H1 (cell line): ENCODE measurements at regions not wholly inside any gene's neighbourhood (a gene's known extent, or its start where the extent isn't known, plus 50 kb on each side); places are given as distances from the start of the nearest gene placed in this dataset.

Experiments
- CTCF ChIA-PET: fragments of 300-600 bp; sonication (Branson Sonifier 250); formaldehyde crosslinking; loops from one replicate; lab custom pipeline; 2021; ENCODE audit not compliant: partially characterized antibody; lab: Charles Lee
- POLR2A ChIA-PET: fragments of 300-600 bp; sonication (Branson Sonifier 250); formaldehyde crosslinking; loops from one replicate; lab custom pipeline; 2021; ENCODE audit warnings: inconsistent platforms; ENCODE audit not compliant: partially characterized antibody; lab: Charles Lee
- DNase-seq, 2 experiments: peaks; one replicate each; pipeline versions ENCODE4 v3.0.0 to v3.0.0-alpha.2; 2010 to 2022; ENCODE audit warnings: low spot score in 2 of 2, low read depth in 1 of 2, mixed read lengths in 1 of 2
- FAIRE-seq: peaks from 2 replicates; lab custom pipeline; 2011; peaks lifted over from hg19 to GRCh38; lab: Jason Lieb, UNC
- H2AFZ ChIP-seq: 2 replicates; pipeline ENCODE4 v1.8.1; 2012; ENCODE audit warnings: low read length, inconsistent platforms
- H2AK5ac ChIP-seq: 2 replicates; pipeline ENCODE4 v1.6.1; 2013; ENCODE audit warnings: low read depth, low read length
- H2BK120ac ChIP-seq: replicated peaks from 2 replicates; pipeline ENCODE3; 2013; ENCODE audit warnings: low read depth, low read length, inconsistent platforms
- H2BK12ac ChIP-seq: 2 replicates; pipeline ENCODE4 v1.6.1; 2013; ENCODE audit warnings: low read depth, low read length
- H2BK15ac ChIP-seq: 2 replicates; pipeline ENCODE4 v1.6.1; 2013; ENCODE audit warnings: low read length
- H2BK20ac ChIP-seq: 2 replicates; pipeline ENCODE4 v1.6.1; 2013; ENCODE audit warnings: low read length
- H2BK5ac ChIP-seq: 2 replicates; pipeline ENCODE4 v1.6.1; 2013; ENCODE audit warnings: low read depth, low read length
- H3K14ac ChIP-seq: 2 replicates; pipeline ENCODE4 v1.6.1; 2013; ENCODE audit warnings: inconsistent platforms; ENCODE audit not compliant: insufficient read length
- H3K18ac ChIP-seq: 2 replicates; pipeline ENCODE4 v1.6.1; 2013; ENCODE audit warnings: low read length; ENCODE audit errors: extremely low read depth
- H3K23ac ChIP-seq: 2 replicates; pipeline ENCODE4 v1.6.1; 2013; ENCODE audit warnings: inconsistent platforms; ENCODE audit not compliant: insufficient read length
- H3K23me2 ChIP-seq: 2 replicates; pipeline ENCODE4 v1.6.1; 2013; ENCODE audit warnings: low read depth, low read length
- H3K27ac ChIP-seq: 2 replicates; pipeline ENCODE4 v1.6.1; 2011; ENCODE audit warnings: low read depth, low read length, inconsistent platforms
- H3K27me3 ChIP-seq, 4 experiments: replicated peaks in 1 of 4; 1 replicate in 1 of 4; 2 replicates in 3 of 4; pipeline versions ENCODE4 v1.6.1 to v1.8.1; 2011 to 2013; ENCODE audit warnings: low read length in 3 of 4, mild to moderate bottlenecking in 3 of 4, inconsistent platforms in 2 of 4, mixed read lengths in 2 of 4, moderate library complexity in 1 of 4; ENCODE audit not compliant: control insufficient read depth in 3 of 4, insufficient read depth in 3 of 4; ENCODE audit errors: extremely low read depth in 1 of 4
- H3K36me3 ChIP-seq, 4 experiments: 2 replicates each; pipeline versions ENCODE4 v1.6.1 to v1.8.1; 2011 to 2013; ENCODE audit warnings: mild to moderate bottlenecking in 4 of 4, low read length in 3 of 4, moderate library complexity in 2 of 4, control low read depth in 1 of 4, inconsistent platforms in 1 of 4; ENCODE audit not compliant: insufficient read depth in 4 of 4, control insufficient read depth in 2 of 4
- H3K4ac ChIP-seq: replicated peaks from 2 replicates; pipeline ENCODE3; 2013; ENCODE audit warnings: low read length, low read depth, mixed read lengths, inconsistent platforms; ENCODE audit not compliant: insufficient read length
- H3K4me1 ChIP-seq, 4 experiments: replicated peaks in 1 of 4; 1 replicate in 1 of 4; 2 replicates in 3 of 4; pipeline versions ENCODE4 v1.6.1 to v1.8.1; 2011 to 2013; ENCODE audit warnings: low read length in 3 of 4, inconsistent platforms in 2 of 4, mixed read lengths in 1 of 4; ENCODE audit not compliant: insufficient read depth in 4 of 4, control insufficient read depth in 3 of 4
- H3K4me2 ChIP-seq, 2 experiments: 2 replicates each; pipeline versions ENCODE4 v1.6.1 to v1.8.1; 2011 to 2013; ENCODE audit warnings: low read depth in 2 of 2, low read length in 2 of 2, control low read depth in 1 of 2, inconsistent platforms in 1 of 2, mild to moderate bottlenecking in 1 of 2; ENCODE audit not compliant: insufficient read depth in 1 of 2
- H3K4me3 ChIP-seq, 4 experiments: fragments of 200-600, 300-600 bp in 1 of 4; sonication (generic), shearing (Covaris generic), sonication (Bioruptor Twin) in 1 of 4; 2 replicates each; pipeline versions ENCODE4 v1.5.1 to v1.8.1; 2011 to 2016; ENCODE audit warnings: low read length in 4 of 4, low read depth in 3 of 4, control low read depth in 2 of 4, inconsistent platforms in 2 of 4, mild to moderate bottlenecking in 2 of 4, mixed read lengths in 1 of 4, moderate library complexity in 1 of 4; ENCODE audit not compliant: insufficient read depth in 2 of 4; ENCODE audit errors: extremely low read depth in 1 of 4
- H3K56ac ChIP-seq: replicated peaks from 2 replicates; pipeline ENCODE3; 2013; ENCODE audit warnings: low read depth, mild to moderate bottlenecking, mixed read lengths, low read length, inconsistent platforms; ENCODE audit not compliant: insufficient read length
- H3K79me1 ChIP-seq: 2 replicates; pipeline ENCODE4 v1.6.1; 2013; ENCODE audit warnings: low read depth, low read length, control low read depth
- H3K79me2 ChIP-seq, 2 experiments: 2 replicates each; pipeline versions ENCODE4 v1.6.1 to v1.8.1; 2012 to 2013; ENCODE audit warnings: low read length in 2 of 2, mild to moderate bottlenecking in 2 of 2, inconsistent platforms in 1 of 2; ENCODE audit not compliant: insufficient read depth in 2 of 2, control insufficient read depth in 1 of 2
- H3K9ac ChIP-seq, 4 experiments: replicated peaks in 1 of 4; 1 replicate in 1 of 4; 2 replicates in 3 of 4; pipeline versions ENCODE4 v1.6.1 to v1.8.1; 2011 to 2013; ENCODE audit warnings: low read depth in 3 of 4, low read length in 3 of 4, control low read depth in 2 of 4, mild to moderate bottlenecking in 2 of 4, moderate library complexity in 2 of 4, inconsistent platforms in 1 of 4; ENCODE audit errors: extremely low read depth in 1 of 4
- H3K9me3 ChIP-seq, 2 experiments: 2 replicates each; pipeline versions ENCODE4 v1.6.1 to v1.8.1; 2012 to 2013; ENCODE audit warnings: mild to moderate bottlenecking in 2 of 2, moderate library complexity in 2 of 2, control low read depth in 1 of 2, inconsistent platforms in 1 of 2, low read depth in 1 of 2, low read length in 1 of 2, mixed read lengths in 1 of 2; ENCODE audit not compliant: insufficient read depth in 2 of 2
- H4K20me1 ChIP-seq, 2 experiments: replicated peaks in 1 of 2; 2 replicates each; pipeline versions ENCODE3 to v1.8.1; 2011 to 2013; ENCODE audit warnings: inconsistent platforms in 2 of 2, low read length in 2 of 2, mild to moderate bottlenecking in 1 of 2; ENCODE audit not compliant: insufficient read depth in 2 of 2, control insufficient read depth in 1 of 2
- H4K5ac ChIP-seq: 2 replicates; pipeline ENCODE4 v1.6.1; 2013; ENCODE audit warnings: low read length, low read depth, mixed read lengths, inconsistent platforms; ENCODE audit not compliant: insufficient read length
- H4K8ac ChIP-seq: 2 replicates; pipeline ENCODE4 v1.8.0; 2013; ENCODE audit warnings: mild to moderate bottlenecking, moderate library complexity, low read length, inconsistent platforms; ENCODE audit not compliant: insufficient read depth; ENCODE audit errors: extremely low read depth
- H4K91ac ChIP-seq: replicated peaks from 2 replicates; pipeline ENCODE3; 2013; ENCODE audit warnings: low read length, mixed read lengths, inconsistent platforms; ENCODE audit not compliant: insufficient read length
- ATF2 ChIP-seq: IDR thresholded peaks from 2 replicates; pipeline ENCODE4 v1.6.1; 2012; ENCODE audit warnings: low read length, inconsistent platforms
- CEBPB ChIP-seq: IDR thresholded peaks from 2 replicates; pipeline ENCODE4 v1.6.1; 2012; ENCODE audit warnings: low read depth, low read length
- CHD2 ChIP-seq: IDR thresholded peaks from 2 replicates; pipeline ENCODE4 v1.6.1; 2012; ENCODE audit warnings: low read length, improper control_type of control experiment
- GABPA ChIP-seq: IDR thresholded peaks from 2 replicates; pipeline ENCODE4 v1.6.1; 2011; ENCODE audit warnings: mild to moderate bottlenecking, low read length, moderate library complexity, borderline replicate concordance; ENCODE audit not compliant: insufficient read depth
- JUN ChIP-seq: IDR thresholded peaks from 2 replicates; pipeline ENCODE4 v1.6.1; 2011; ENCODE audit warnings: low read depth, mild to moderate bottlenecking, improper control_type of control experiment, low read length
- NANOG ChIP-seq: IDR thresholded peaks from 2 replicates; pipeline ENCODE4 v1.6.1; 2011; ENCODE audit warnings: low read length, low read depth, mild to moderate bottlenecking, inconsistent platforms; ENCODE audit not compliant: insufficient read depth, poor library complexity, severe bottlenecking
- POU5F1 ChIP-seq: IDR thresholded peaks from 2 replicates; pipeline ENCODE4 v1.6.1; 2011; ENCODE audit warnings: low read depth, mild to moderate bottlenecking, low read length, moderate library complexity
- RFX5 ChIP-seq: IDR thresholded peaks from 2 replicates; pipeline ENCODE4 v1.6.1; 2011; ENCODE audit warnings: low read depth, low read length, improper control_type of control experiment, borderline replicate concordance
- RNF2 ChIP-seq: fragments of 200-900, 300-1000 bp; sonication (generic); IDR thresholded peaks from 2 replicates; pipeline ENCODE4 v1.7.1; 2016; ENCODE audit warnings: borderline replicate concordance, low read depth, mild to moderate bottlenecking, antibody characterized with exemption, low read length; ENCODE audit not compliant: poor library complexity, severe bottlenecking; ENCODE audit errors: missing control alignments
- SIRT6 ChIP-seq: IDR thresholded peaks from one replicate; pipeline ENCODE4 v1.7.1; 2012; ENCODE audit warnings: low read length, inconsistent platforms
- TAF1 ChIP-seq: IDR thresholded peaks from 2 replicates; pipeline ENCODE4 v1.6.1; 2011; ENCODE audit warnings: mild to moderate bottlenecking, low read depth, low read length
- TBP ChIP-seq: IDR thresholded peaks from 2 replicates; pipeline ENCODE4 v1.6.1; 2011; ENCODE audit warnings: low read depth, low read length, improper control_type of control experiment
- WGBS, 2 experiments: shearing (Covaris generic) in 1 of 2; methylation state at CpG; one replicate each; pipeline versions ENCODE4 v1.1.6 to v1.1.7; 2013 to 2015; ENCODE audit warnings: low lambda C conversion rate in 2 of 2, mixed read lengths in 2 of 2, inconsistent platforms in 1 of 2, low coverage in 1 of 2, missing lambda C conversion rate in 1 of 2; ENCODE audit not compliant: insufficient replicate concordance in 2 of 2, insufficient coverage in 1 of 2, insufficient read length in 1 of 2; ENCODE audit errors: extremely low coverage in 1 of 2, missing lambda C conversion rate in 1 of 2; 5-methylcytosine and 5-hydroxymethylcytosine counted together

GRCh38 chr5:68757006-68757405, 336.8 kb upstream of the SLC30A5 start:
- no peaks in the 10 kb centered on the region for H3K36me3 ChIP-seq
- FAIRE-seq (no peak), DNase-seq (no peak)
- no peaks in the 10 kb centered on the region for H3K79me2 ChIP-seq
- no peak overlapping the region for H3K4ac ChIP-seq
- no peaks in the 10 kb centered on the region for H3K9me3 ChIP-seq
- no peak overlapping the region for H3K56ac ChIP-seq
- no peak overlapping the region for H3K4me2 ChIP-seq
- no peak overlapping the region for H4K5ac ChIP-seq
- no peak overlapping the region for H2AK5ac ChIP-seq
- no peak overlapping the region for H2BK12ac ChIP-seq
- H3K14ac ChIP-seq: no peak overlapping the region
- H2BK15ac ChIP-seq: no peak overlapping the region
- no peak overlapping the region for H2BK120ac ChIP-seq
- no peak overlapping the region for H3K23ac ChIP-seq
- no peak overlapping the region for H4K8ac ChIP-seq
- H3K18ac ChIP-seq: no peak overlapping the region
- CTCF ChIA-PET: no interaction called here
- no peak overlapping the region for H3K4me3 ChIP-seq
- H3K4me1 ChIP-seq: no peaks in the 10 kb centered on the region
- peaks cover 2% of the 10 kb centered on the region; the same call in 1 of the 2 replicates for H3K23me2 ChIP-seq
- WGBS, 2 experiments: 81% methylated on average over 1 of the region's 1 CpG; no CpG with 5 or more reads in 1 of the 2 experiments
- H3K79me1 ChIP-seq: no peaks in the 10 kb centered on the region
- POLR2A ChIA-PET: no interaction called here
- H4K91ac ChIP-seq: no peak overlapping the region
- no peaks in the 10 kb centered on the region for H3K27me3 ChIP-seq
- H3K27ac ChIP-seq: no peak overlapping the region
- H2AFZ ChIP-seq: no peak overlapping the region
- H2BK20ac ChIP-seq: no peak overlapping the region
- no peak overlapping the region for H2BK5ac ChIP-seq
- no peak for TF ChIP-seq RFX5
- TF ChIP-seq TBP: no peak
- no peak for TF ChIP-seq ATF2
- no peak for TF ChIP-seq POU5F1
- TF ChIP-seq NANOG: no peak
- TF ChIP-seq RNF2: no peak
- TF ChIP-seq CEBPB: no peak
- no peak for TF ChIP-seq CHD2
- TF ChIP-seq TAF1: no peak
- no peak for TF ChIP-seq GABPA
- no peak for TF ChIP-seq JUN
- no peak for TF ChIP-seq SIRT6
- no peak overlapping the region for H3K9ac ChIP-seq
- no peaks in the 10 kb centered on the region for H4K20me1 ChIP-seq
